CD4-positive, alpha-beta memory T cell (primary cell): ENCODE measurements at regions not wholly inside any gene's neighbourhood (a gene's known extent, or its start where the extent isn't known, plus 50 kb on each side); places are given as distances from the start of the nearest gene placed in this dataset.
A peak's percentile ranks its signal among the peaks of the same experiment; 100 is the strongest.

Source experiments
- CTCF ChIA-PET: fragments of 350-600 bp; sonication (Branson Sonifier 250); formaldehyde crosslinking; loops from one replicate; lab custom pipeline; 2021; ENCODE audit warnings: inconsistent platforms; ENCODE audit not compliant: partially characterized antibody; lab: Charles Lee
- POLR2A ChIA-PET: fragments of 350-600 bp; sonication (Branson Sonifier 250); formaldehyde crosslinking; loops from one replicate; lab custom pipeline; 2021; ENCODE audit not compliant: partially characterized antibody; lab: Charles Lee
- DNase-seq, 5 donors: peaks; one replicate each; pipeline versions ENCODE4 v3.0.0 to v3.0.0-alpha.2; 2020 to 2022; ENCODE audit warnings: mixed read lengths in 1 of 5
- H3K27ac ChIP-seq: one replicate; pipeline ENCODE4 v1.7.0; 2013; ENCODE audit warnings: low read depth, low read length
- H3K27me3 ChIP-seq: 2 replicates; pipeline ENCODE4 v1.7.0; 2013; ENCODE audit warnings: mild to moderate bottlenecking, low read length, moderate library complexity; ENCODE audit not compliant: insufficient read depth
- H3K36me3 ChIP-seq: 2 replicates; pipeline ENCODE4 v1.7.0; 2013; ENCODE audit warnings: mild to moderate bottlenecking, low read length, moderate library complexity; ENCODE audit not compliant: insufficient read depth
- H3K4me1 ChIP-seq: 2 replicates; pipeline ENCODE4 v1.7.0; 2013; ENCODE audit warnings: mild to moderate bottlenecking, low read length, moderate library complexity; ENCODE audit not compliant: insufficient read depth
- H3K4me3 ChIP-seq, 2 donors: one replicate each; pipeline ENCODE4 v1.7.0; 2013; ENCODE audit warnings: low read length in 2 of 2, mild to moderate bottlenecking in 1 of 2
- H3K9me3 ChIP-seq, 2 donors: one replicate each; pipeline ENCODE4 v1.7.0; 2013; ENCODE audit warnings: low read length in 2 of 2, control low read depth in 1 of 2; ENCODE audit not compliant: control insufficient read depth in 1 of 2
- H3K27ac Mint-ChIP-seq, 7 donors: one replicate each; pipeline ENCODE4 v1.8.0; 2020 to 2021; ENCODE audit warnings: mixed read lengths in 7 of 7, mild to moderate bottlenecking in 6 of 7, inconsistent platforms in 3 of 7, moderate library complexity in 3 of 7
- H3K27me3 Mint-ChIP-seq, 2 donors: one replicate each; pipeline ENCODE4 v1.8.0; 2020 to 2021; ENCODE audit warnings: mixed read lengths in 2 of 2
- H3K36me3 Mint-ChIP-seq, 2 donors: one replicate each; pipeline ENCODE4 v1.8.0; 2020 to 2021; ENCODE audit warnings: mixed read lengths in 2 of 2, inconsistent platforms in 1 of 2, mild to moderate bottlenecking in 1 of 2
- H3K4me1 Mint-ChIP-seq, 4 donors: one replicate each; pipeline ENCODE4 v1.8.0; 2020 to 2021; ENCODE audit warnings: mixed read lengths in 4 of 4, mild to moderate bottlenecking in 1 of 4
- H3K4me3 Mint-ChIP-seq, 8 donors: one replicate each; pipeline ENCODE4 v1.8.0; 2020 to 2021; ENCODE audit warnings: mixed read lengths in 8 of 8, mild to moderate bottlenecking in 7 of 8, moderate library complexity in 6 of 8, inconsistent platforms in 3 of 8
- H3K9me3 Mint-ChIP-seq, 8 donors: one replicate each; pipeline ENCODE4 v1.8.0; 2020 to 2021; ENCODE audit warnings: mixed read lengths in 8 of 8, mild to moderate bottlenecking in 5 of 8, inconsistent platforms in 3 of 8, moderate library complexity in 1 of 8
- intact Hi-C: fragments of 100-400 bp; cut with micrococcal nuclease; formaldehyde crosslinking; loops from one replicate; pipeline ENCODE4 v1.15.1; 2023

- no peaks in the 10 kb centered on the region for H3K9me3 ChIP-seq
- CTCF ChIA-PET: interaction anchor here (1.4 kb wide), 1 partner anchor 617 kb away, joined by 3 read pairs; no protein-coding TSS in a partner anchor
- H3K27me3 Mint-ChIP-seq: peaks cover 8 to 16% of the 10 kb centered on the region in 2 donors
- no peak overlapping the region for H3K27ac ChIP-seq
- POLR2A ChIA-PET: no interaction called here
- no peaks in the 10 kb centered on the region for H3K36me3 ChIP-seq
- DNase-seq: peak in 4 of 5 donors; percentile 9 to 24 (median 10)
- no peaks in the 10 kb centered on the region for H3K4me1 ChIP-seq
- H3K4me3 Mint-ChIP-seq: no peak overlapping the region
- no peaks in the 10 kb centered on the region for H3K36me3 Mint-ChIP-seq
- no peaks in the 10 kb centered on the region for H3K4me1 Mint-ChIP-seq
- no peaks in the 10 kb centered on the region for H3K27me3 ChIP-seq
- H3K4me3 ChIP-seq: no peak overlapping the region
- H3K9me3 Mint-ChIP-seq: no peaks in the 10 kb centered on the region
- intact Hi-C loops: no loop called here
- peak overlapping the region in 1 of 7 donors; percentile 9 for H3K27ac Mint-ChIP-seq
Measured at GRCh38 chr1:29849038-29849750, 612.9 kb downstream of the PTPRU start.

- Histone ChIP-seq H3K36me3 (no peaks in the 10 kb centered on the region), H3K4me3 (no peak overlapping the region), H3K27ac (no peak overlapping the region), H3K27me3 (no peaks in the 10 kb centered on the region), H3K9me3 (no peaks in the 10 kb centered on the region), H3K4me1 (no peaks in the 10 kb centered on the region)
- intact Hi-C loops: no loop called here
- peaks cover 8 to 13% of the 10 kb centered on the region in 2 donors for H3K27me3 Mint-ChIP-seq
- no peak overlapping the region for H3K27ac Mint-ChIP-seq
- peaks cover 0 to 14% (median 11%) of the 10 kb centered on the region in 8 donors for H3K9me3 Mint-ChIP-seq
- no peak for DNase-seq
- ChIA-PET CTCF (no interaction called here), POLR2A (no interaction called here)
- H3K4me3 Mint-ChIP-seq: no peak overlapping the region
- no peaks in the 10 kb centered on the region for H3K4me1 Mint-ChIP-seq
- no peaks in the 10 kb centered on the region for H3K36me3 Mint-ChIP-seq
Measured at GRCh38 chr1:29845910-29846309, 609.6 kb downstream of the PTPRU start.

DNA sequence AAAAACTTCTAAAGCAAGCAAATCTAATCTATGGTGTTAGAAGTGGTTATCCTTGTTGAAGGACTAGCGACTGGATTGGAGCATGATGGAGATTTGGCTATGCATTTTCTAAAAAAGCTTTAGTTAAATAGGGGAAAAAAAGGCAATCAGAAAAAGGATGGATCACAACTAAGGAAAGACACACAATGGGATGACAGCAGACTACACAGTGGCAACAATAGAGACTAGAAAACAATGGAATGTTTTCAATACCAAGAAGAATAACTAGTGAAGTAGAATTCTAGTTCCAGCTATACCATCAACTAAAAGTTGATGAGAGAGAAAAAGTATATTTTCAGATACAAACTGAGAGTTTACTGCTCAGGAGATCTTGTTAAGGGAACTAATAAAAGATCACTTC, 605.8 kb downstream of the PTPRU start:
- H3K9me3 Mint-ChIP-seq: peaks cover 0 to 14% (median 11%) of the 10 kb centered on the region in 8 donors
- POLR2A ChIA-PET: no interaction called here
- CTCF ChIA-PET: no interaction called here

GRCh38 chr1:29839726-29840125, 603.4 kb downstream of the PTPRU start:
- H3K36me3 Mint-ChIP-seq: no peaks in the 10 kb centered on the region
- intact Hi-C loops: no loop called here
- Histone ChIP-seq H3K27me3 (no peaks in the 10 kb centered on the region), H3K4me3 (no peak overlapping the region), H3K4me1 (no peaks in the 10 kb centered on the region), H3K9me3 (no peaks in the 10 kb centered on the region), H3K27ac (no peak overlapping the region), H3K36me3 (no peaks in the 10 kb centered on the region)
- H3K27me3 Mint-ChIP-seq: peaks cover 2 to 17% of the 10 kb centered on the region in 2 donors
- no peak overlapping the region for H3K27ac Mint-ChIP-seq
- no peak overlapping the region for H3K4me3 Mint-ChIP-seq
- DNase-seq: no peak
- peaks cover 0 to 14% (median 11%) of the 10 kb centered on the region in 8 donors for H3K9me3 Mint-ChIP-seq
- H3K4me1 Mint-ChIP-seq: no peaks in the 10 kb centered on the region
- POLR2A ChIA-PET: no interaction called here
- CTCF ChIA-PET: no interaction called here

More for the DNA sequence above, 605.8 kb downstream of the PTPRU start:
- H3K4me1 Mint-ChIP-seq: no peaks in the 10 kb centered on the region
- H3K9me3 ChIP-seq: no peaks in the 10 kb centered on the region
- intact Hi-C loops: no loop called here
- no peaks in the 10 kb centered on the region for H3K36me3 ChIP-seq
- no peaks in the 10 kb centered on the region for H3K36me3 Mint-ChIP-seq
- H3K27ac Mint-ChIP-seq: no peak overlapping the region
- no peak overlapping the region for H3K27ac ChIP-seq
- H3K27me3 ChIP-seq: no peaks in the 10 kb centered on the region
- no peaks in the 10 kb centered on the region for H3K4me1 ChIP-seq
- H3K4me3 Mint-ChIP-seq: no peak overlapping the region
- DNase-seq: no peak
- peaks cover 4 to 9% of the 10 kb centered on the region in 2 donors for H3K27me3 Mint-ChIP-seq
- H3K4me3 ChIP-seq: no peak overlapping the region

- no peaks in the 10 kb centered on the region for H3K4me1 Mint-ChIP-seq
- no peak for DNase-seq
- peaks cover 2 to 17% of the 10 kb centered on the region in 2 donors for H3K27me3 Mint-ChIP-seq
- H3K27ac Mint-ChIP-seq: no peak overlapping the region
- Histone ChIP-seq H3K27me3 (no peaks in the 10 kb centered on the region), H3K9me3 (no peaks in the 10 kb centered on the region), H3K36me3 (no peaks in the 10 kb centered on the region), H3K4me1 (no peaks in the 10 kb centered on the region), H3K4me3 (no peak overlapping the region), H3K27ac (no peak overlapping the region)
- POLR2A ChIA-PET: no interaction called here
- H3K4me3 Mint-ChIP-seq: no peak overlapping the region
- CTCF ChIA-PET: no interaction called here
- intact Hi-C loops: no loop called here
- H3K36me3 Mint-ChIP-seq: no peaks in the 10 kb centered on the region
- peaks cover 0 to 14% (median 10%) of the 10 kb centered on the region in 8 donors for H3K9me3 Mint-ChIP-seq
Measured at GRCh38 chr1:29838738-29839320, 602.5 kb downstream of the PTPRU start.

- no peak overlapping the region for H3K4me3 ChIP-seq
- Mint-ChIP-seq H3K36me3 (no peaks in the 10 kb centered on the region), H3K4me3 (no peak overlapping the region), H3K4me1 (no peaks in the 10 kb centered on the region), H3K27me3 (peaks cover 0 to 19% of the 10 kb centered on the region in 2 donors), H3K27ac (no peak overlapping the region), H3K9me3 (peaks cover 0 to 8% (median 5%) of the 10 kb centered on the region in 8 donors)
- H3K4me1 ChIP-seq: no peaks in the 10 kb centered on the region
- H3K27me3 ChIP-seq: no peaks in the 10 kb centered on the region
- intact Hi-C loops: no loop called here
- H3K36me3 ChIP-seq: no peaks in the 10 kb centered on the region
- ChIA-PET CTCF (no interaction called here), POLR2A (no interaction called here)
- H3K9me3 ChIP-seq: no peaks in the 10 kb centered on the region
- no peak overlapping the region for H3K27ac ChIP-seq
- no peak for DNase-seq
Measured at GRCh38 chr1:29836651-29837646, 600.6 kb downstream of the PTPRU start.

GRCh38 chr1:29835874-29836273, 599.6 kb downstream of the PTPRU start:
- no peak for DNase-seq
- H3K4me1 Mint-ChIP-seq: no peaks in the 10 kb centered on the region
- POLR2A ChIA-PET: interaction anchor here (0.5 kb wide), 1 partner anchor 220 kb away, joined by 4 read pairs; no protein-coding TSS in a partner anchor
- peaks cover 0 to 19% of the 10 kb centered on the region in 2 donors for H3K27me3 Mint-ChIP-seq
- no peak overlapping the region for H3K4me3 ChIP-seq
- CTCF ChIA-PET: no interaction called here
- H3K9me3 Mint-ChIP-seq: peaks cover 0 to 2% (median 0%) of the 10 kb centered on the region in 8 donors
- H3K4me3 Mint-ChIP-seq: no peak overlapping the region
- no peak overlapping the region for H3K27ac Mint-ChIP-seq
- no peaks in the 10 kb centered on the region for H3K36me3 Mint-ChIP-seq
- no peaks in the 10 kb centered on the region for H3K36me3 ChIP-seq
- intact Hi-C loops: no loop called here
- no peaks in the 10 kb centered on the region for H3K27me3 ChIP-seq
- no peaks in the 10 kb centered on the region for H3K4me1 ChIP-seq
- no peak overlapping the region for H3K27ac ChIP-seq
- H3K9me3 ChIP-seq: no peaks in the 10 kb centered on the region
